ENCODE measurements at regions not wholly inside any gene's neighbourhood (a gene's known extent, or its start where the extent isn't known, plus 50 kb on each side); places are given as distances from the start of the nearest gene placed in this dataset.

- CTCF ChIA-PET (ENCODE audit: low intra/inter-chr PET ratio) = no interaction called here
- no peak for DNase-seq (ENCODE audit: extremely low read depth in 1 of 4, low spot score in 3 of 4)
- ATAC-seq = no peak
- no peaks in the 10 kb centered on the region for H3K9me1 ChIP-seq (ENCODE audit: control insufficient read depth, insufficient read depth, low read length)
- H3K4me2 ChIP-seq (ENCODE audit: insufficient read depth, low read length) = no peak overlapping the region
- H4K20me1 ChIP-seq (replicated peaks; ENCODE audit: control insufficient read depth, insufficient read depth, low read length) = no peaks in the 10 kb centered on the region
- intact Hi-C loops (cut with micrococcal nuclease) = no loop called here
- H3K27me3 ChIP-seq (ENCODE audit: control insufficient read depth in 2 of 2, insufficient read depth in 2 of 2, low read length in 2 of 2) = no peaks in the 10 kb centered on the region
- H3K36me3 ChIP-seq (ENCODE audit: control insufficient read depth, insufficient read depth, low read length) = no peaks in the 10 kb centered on the region
- BruUV-seq (replicated peaks) = no TSS peak
- POLR2A ChIA-PET = no interaction called here
- WGBS (ENCODE audit: insufficient coverage, low coverage, missing lambda C conversion rate) = 7% methylated on average over 2 of the region's 2 CpGs
- no peak overlapping the region for H3K9ac ChIP-seq (ENCODE audit: insufficient read depth in 1 of 2, low read depth in 2 of 2, low read length in 2 of 2)
- in situ Hi-C loops (cut with MboI) = no loop called here
- no peak overlapping the region for H2AFZ ChIP-seq (ENCODE audit: low read depth, low read length)
- FAIRE-seq = no peak
- no peaks in the 10 kb centered on the region for H3K79me2 ChIP-seq (ENCODE audit: control insufficient read depth, insufficient read depth, low read length)
- H3K4me1 ChIP-seq (replicated peaks in 1 of 2; ENCODE audit: control insufficient read depth in 2 of 2, insufficient read depth in 2 of 2, low read length in 2 of 2) = no peaks in the 10 kb centered on the region
- TF ChIP-seq SMARCC2 (IDR thresholded peaks at IDR 0.05; ENCODE audit: low read depth) = no peak
- TF ChIP-seq ZNF140 (CRISPR knock-in tag; IDR thresholded peaks at IDR 0.05) = no peak
- no peak for TF ChIP-seq SUPT5H (IDR thresholded peaks at IDR 0.05)
- no peak for TF ChIP-seq NFYB (IDR thresholded peaks at IDR 0.05; ENCODE audit: extremely low read depth, insufficient read length)
- TF ChIP-seq HMGXB4 (CRISPR knock-in tag; IDR thresholded peaks at IDR 0.05) = no peak
- no peak for TF ChIP-seq HDAC1 (IDR thresholded peaks at IDR 0.05)
- no peak for TF ChIP-seq LCOR (CRISPR knock-in tag; IDR thresholded peaks at IDR 0.05)
- no peak for TF ChIP-seq CREB3 (tag; conservative IDR thresholded peaks at IDR 0.05; ENCODE audit: low read depth)
- TF ChIP-seq ZNF655 (CRISPR knock-in tag; IDR thresholded peaks at IDR 0.05) = no peak
- no peak for TF ChIP-seq FOSL1 (tag; conservative IDR thresholded peaks at IDR 0.05)
- H3K9me3 ChIP-seq (replicated peaks; ENCODE audit: control insufficient read depth, insufficient read depth, low read depth, low read length) = peaks cover 2% of the 10 kb centered on the region
- H3K27ac ChIP-seq (ENCODE audit: extremely low read depth, low read depth, low read length) = no peak overlapping the region
- no peak overlapping the region for H3K4me3 ChIP-seq
Measured at GRCh38 chr10:22767859-22768258, 53.5 kb upstream of the PIP4K2A start.
